GM12872 (cell line): ENCODE measurements at regions not wholly inside any gene's neighbourhood (a gene's known extent, or its start where the extent isn't known, plus 50 kb on each side); places are given as distances from the start of the nearest gene placed in this dataset.

Experiments
- CTCF ChIP-seq: IDR thresholded peaks from 3 replicates; pipeline ENCODE4 v1.5.1; 2011; ENCODE audit warnings: low read depth, mild to moderate bottlenecking, low read length, moderate library complexity; ENCODE audit not compliant: insufficient read depth

- TF ChIP-seq CTCF, result no peak
Measured at GRCh38 chr5:5065472-5065871, 74.7 kb upstream of the ADAMTS16 start.

GRCh38 chr5:5066276-5067186 is 73.6 kb upstream of the ADAMTS16 start:
- no peak for TF ChIP-seq CTCF

GRCh38 chr5:5069851-5070250 is 70.3 kb upstream of the ADAMTS16 start:
- TF ChIP-seq CTCF, result no peak

GRCh38 chr5:5071554-5071953 is 68.6 kb upstream of the ADAMTS16 start:
- TF ChIP-seq CTCF, result no peak

GRCh38 chr5:5077236-5077635 is 62.9 kb upstream of the ADAMTS16 start:
- no peak for TF ChIP-seq CTCF

- TF ChIP-seq CTCF, result no peak
Measured at GRCh38 chr5:5078009-5078897, 61.9 kb upstream of the ADAMTS16 start.

GRCh38 chr5:5079876-5080275 is 60.3 kb upstream of the ADAMTS16 start:
- TF ChIP-seq CTCF, result no peak
